Kasumi-1 (cell line): ENCODE measurements at regions not wholly inside any gene's neighbourhood (a gene's known extent, or its start where the extent isn't known, plus 50 kb on each side); places are given as distances from the start of the nearest gene placed in this dataset.
"Not testable (repeated sequence)": the region's sequence is repeated elsewhere in the genome, so short reads cannot be mapped to it uniquely, and the experiment has no call there.

ENCODE experiments used
- DNase-seq, 2 experiments: peaks; one replicate each; lab custom pipeline; 2025; lab: John Stamatoyannopoulos, UW

- no peak for DNase-seq
Measured at GRCh38 chr13:44848920-44849676, 140.2 kb downstream of the NUFIP1 start.

DNA sequence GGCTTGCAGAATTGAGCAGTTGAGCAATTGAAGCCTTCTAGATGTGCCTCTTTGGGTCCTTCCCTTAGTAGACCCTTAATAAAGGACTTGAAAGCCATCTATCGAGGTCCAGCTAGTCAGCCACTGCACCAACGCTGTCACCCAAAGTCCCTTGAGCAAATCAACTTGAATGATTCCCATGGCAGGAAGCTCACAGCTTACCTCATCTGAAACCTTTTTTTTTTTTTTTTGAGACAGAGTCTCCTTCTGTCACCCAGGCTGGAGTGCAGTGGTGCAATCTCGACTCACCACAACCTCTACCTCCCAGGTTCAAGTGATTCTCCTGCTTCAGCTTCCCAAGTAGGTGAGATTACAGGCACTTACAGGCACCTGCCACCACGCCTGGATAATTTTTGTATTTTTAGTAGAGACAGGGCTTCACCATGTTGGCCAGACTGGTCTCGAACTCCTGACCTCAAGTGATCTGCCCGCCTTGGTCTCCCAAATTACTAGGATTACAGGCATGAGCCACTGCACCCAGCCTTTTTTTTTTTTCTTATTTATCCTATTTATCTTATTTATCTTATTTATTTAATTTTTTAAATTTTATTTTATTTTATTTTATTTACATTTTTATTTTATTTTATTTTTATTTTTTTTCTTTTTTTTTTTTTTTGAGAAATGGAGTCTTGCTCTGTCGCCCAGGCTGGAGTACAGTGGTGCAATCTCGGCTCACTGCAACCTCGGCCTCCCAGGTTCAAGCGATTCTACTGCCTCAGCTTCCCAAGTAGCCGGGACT is 143.8 kb downstream of the NUFIP1 start:
- not testable (repeated sequence) for DNase-seq

DNA sequence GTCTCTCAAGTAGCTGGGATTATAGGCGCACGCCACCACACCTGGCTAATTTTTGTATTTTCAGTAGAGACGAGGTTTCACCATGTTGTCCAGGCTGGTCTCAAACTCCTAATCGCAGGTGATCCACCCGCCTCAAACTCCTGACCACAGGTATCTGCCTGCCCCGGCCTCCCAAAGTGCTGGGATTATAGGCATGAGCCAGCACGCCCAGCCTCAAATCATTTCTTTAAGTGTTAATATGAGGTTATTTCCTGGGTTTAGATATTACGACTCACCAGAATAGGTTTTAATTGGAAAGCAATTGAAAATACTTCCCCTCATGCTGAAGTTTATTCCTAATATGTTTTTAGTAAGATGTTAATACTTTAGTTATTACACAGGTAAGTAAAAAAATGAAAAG is 144.5 kb downstream of the NUFIP1 start:
- DNase-seq = no peak

GRCh38 chr13:44843403-44843802 is 145.9 kb downstream of the NUFIP1 start:
- DNase-seq = peak; percentile 6 to 24

DNA sequence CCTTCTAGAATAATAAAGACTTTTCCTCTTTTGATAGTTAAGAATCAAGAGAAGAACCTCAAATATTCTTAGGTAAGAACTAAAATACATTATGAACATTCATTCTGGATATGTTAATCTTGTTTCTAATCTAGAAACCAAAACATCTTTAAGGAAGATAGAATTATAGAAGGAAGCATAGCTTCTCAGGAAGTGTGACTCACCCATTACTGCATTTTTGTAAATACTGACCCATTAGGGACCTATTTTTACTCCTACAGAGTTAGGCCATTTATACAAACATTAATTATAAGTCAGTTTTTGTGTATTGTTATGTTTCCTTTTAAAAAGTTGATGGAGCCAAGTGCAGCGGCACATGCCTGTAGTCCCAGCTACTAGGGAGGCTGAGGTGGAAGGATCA is 147.1 kb downstream of the NUFIP1 start:
- no peak for DNase-seq

GRCh38 chr13:44840131-44840530 is 149.1 kb downstream of the NUFIP1 start:
- DNase-seq = no peak

DNA sequence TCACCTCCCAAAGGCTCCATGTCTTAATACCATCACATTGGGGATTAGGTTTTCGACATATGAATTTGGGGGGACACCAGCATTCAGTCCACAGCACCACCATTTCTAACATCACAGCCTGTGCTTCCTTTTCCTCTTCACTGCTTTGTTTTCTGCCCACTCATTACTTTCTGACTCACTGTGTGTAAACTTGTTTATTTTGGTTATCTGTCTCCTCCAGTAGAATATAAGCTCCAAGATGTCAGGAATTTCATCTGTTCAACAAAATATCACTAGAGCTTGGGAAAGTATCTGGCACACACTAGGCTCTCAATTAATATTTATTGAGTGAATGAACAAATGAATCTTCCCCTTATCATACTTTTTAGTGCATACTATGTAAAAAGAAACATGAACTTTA is 152.0 kb downstream of the NUFIP1 start:
- DNase-seq = no peak

GRCh38 chr13:44834404-44834803 is 154.9 kb downstream of the NUFIP1 start:
- DNase-seq = no peak

DNA sequence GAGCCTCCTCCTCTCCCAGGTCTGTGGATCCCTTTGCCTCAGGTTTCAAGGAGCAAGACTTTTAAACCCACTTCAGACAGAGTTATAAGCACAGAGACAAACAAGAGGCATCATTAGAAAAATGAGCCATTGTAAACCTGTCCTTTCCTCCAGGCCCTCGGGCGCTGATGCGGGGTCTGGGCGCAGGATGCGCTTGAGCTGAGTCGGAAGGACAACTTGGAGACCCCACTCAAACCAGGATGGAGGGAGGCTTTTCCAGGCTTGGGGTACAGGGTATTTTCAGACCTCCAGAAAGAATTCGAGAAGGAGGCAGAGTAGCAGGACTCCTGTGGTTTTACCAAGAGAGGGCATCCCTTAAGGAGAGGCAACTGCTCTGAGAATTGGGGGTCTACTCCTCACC is 155.6 kb downstream of the NUFIP1 start:
- no peak for DNase-seq

- DNase-seq = no peak
Measured at GRCh38 chr13:44833139-44833538, 156.1 kb downstream of the NUFIP1 start.

DNA sequence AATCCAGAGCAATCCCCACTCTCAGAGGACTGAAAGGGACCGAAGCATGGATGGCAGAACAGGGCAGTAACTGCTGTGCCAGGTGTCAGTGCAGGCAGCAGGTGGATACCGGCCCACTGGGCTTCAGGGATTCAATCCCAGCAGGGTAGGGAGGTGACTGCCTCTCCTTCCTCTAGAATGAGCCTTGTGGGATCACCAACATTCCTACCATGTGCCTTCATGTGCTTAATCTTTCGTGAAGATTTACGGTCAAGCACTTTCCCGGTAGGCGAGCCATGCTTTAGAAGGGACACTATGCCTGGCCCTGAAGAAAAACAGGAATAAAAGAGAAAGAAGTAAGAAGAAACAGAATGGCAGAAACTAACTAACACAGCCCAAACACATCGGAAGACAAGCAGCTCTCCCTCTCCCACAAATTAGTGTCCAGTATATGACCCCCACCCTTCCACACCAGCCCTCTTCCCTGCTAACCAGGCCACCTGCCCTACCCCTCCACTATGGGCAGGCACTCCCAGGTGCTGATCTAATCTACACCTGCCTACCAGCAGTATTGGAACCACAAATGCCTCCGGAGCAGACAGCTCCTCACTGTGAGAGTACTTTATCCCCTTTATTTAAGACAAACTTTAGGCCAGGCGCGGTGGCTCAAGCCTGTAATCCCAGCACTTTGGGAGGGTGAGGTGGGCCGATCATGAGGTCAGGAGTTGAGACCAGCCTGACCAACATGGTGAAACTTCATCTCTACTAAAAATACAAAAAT is 162.5 kb downstream of the NUFIP1 start:
- no peak for DNase-seq

GRCh38 chr13:44825953-44826352 is 163.3 kb downstream of the NUFIP1 start:
- DNase-seq = no peak

GRCh38 chr13:44823555-44823954 is 165.7 kb downstream of the NUFIP1 start:
- DNase-seq = not testable (repeated sequence)

DNA sequence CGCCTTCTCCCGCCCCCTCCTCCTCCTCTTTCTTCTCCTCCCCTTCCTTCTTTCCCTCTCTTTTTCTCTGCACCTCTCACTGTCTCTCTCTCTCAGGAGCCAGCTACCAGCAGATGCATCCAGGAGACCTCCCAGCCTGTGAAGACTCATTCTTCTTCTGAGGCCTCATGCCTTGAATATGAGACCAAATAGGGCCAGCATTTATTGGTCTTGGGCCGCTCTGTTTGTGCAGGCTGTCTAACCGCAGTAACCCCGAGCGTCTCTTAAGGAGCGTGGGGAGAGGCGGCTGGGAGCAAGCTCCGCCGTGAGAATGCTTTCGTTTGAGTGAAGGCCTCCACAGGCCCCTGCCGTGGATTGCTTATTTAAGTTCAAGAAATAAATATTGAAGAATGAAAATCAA is 167.0 kb downstream of the NUFIP1 start:
- DNase-seq = no peak

GRCh38 chr13:44819772-44820171 is 169.5 kb downstream of the NUFIP1 start:
- no peak for DNase-seq

DNA sequence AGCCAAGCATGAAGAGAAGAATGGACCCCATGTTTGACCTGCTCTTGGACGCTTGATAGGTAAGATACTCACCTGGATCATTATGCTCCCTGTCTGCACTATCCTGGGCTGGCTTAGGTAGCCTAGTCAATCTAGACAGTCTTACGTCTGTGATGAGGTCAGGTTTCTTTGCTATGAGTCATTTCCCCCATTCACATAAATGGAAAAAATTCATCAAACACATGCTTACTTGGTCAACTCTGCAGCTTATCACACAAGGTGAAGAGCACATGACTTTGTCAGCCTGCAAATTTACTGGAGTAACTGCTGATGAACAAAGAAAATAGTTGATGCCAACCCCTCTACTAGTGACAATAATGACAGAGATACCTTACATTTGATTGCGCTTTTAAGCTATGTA is 170.0 kb downstream of the NUFIP1 start:
- no peak for DNase-seq

GRCh38 chr13:44818428-44818827 is 170.8 kb downstream of the NUFIP1 start:
- DNase-seq = peak; percentile 47 to 63

GRCh38 chr13:44818016-44818415 is 171.3 kb downstream of the NUFIP1 start:
- DNase-seq = no peak

GRCh38 chr13:44817131-44817671 is 172.1 kb downstream of the NUFIP1 start:
- DNase-seq = no peak

DNA sequence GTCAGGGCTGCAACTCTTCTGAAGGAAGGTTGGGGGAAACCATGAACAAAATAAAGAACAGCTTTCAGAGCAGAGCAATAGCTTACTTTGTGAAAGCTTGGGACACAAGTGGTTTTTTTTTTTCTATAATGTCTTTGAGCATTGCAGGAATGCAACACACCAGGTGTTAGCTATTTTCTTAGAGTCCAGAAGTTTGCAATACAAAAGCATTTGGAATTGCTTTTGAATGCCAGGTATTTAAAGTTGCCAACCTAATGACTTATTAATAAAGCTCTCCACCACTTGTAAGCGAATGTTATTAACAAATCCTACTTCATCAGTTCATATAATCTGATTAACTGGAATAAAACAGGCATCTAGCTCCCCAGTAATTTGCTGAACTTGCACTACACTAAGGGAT is 172.6 kb downstream of the NUFIP1 start:
- no peak for DNase-seq

DNA sequence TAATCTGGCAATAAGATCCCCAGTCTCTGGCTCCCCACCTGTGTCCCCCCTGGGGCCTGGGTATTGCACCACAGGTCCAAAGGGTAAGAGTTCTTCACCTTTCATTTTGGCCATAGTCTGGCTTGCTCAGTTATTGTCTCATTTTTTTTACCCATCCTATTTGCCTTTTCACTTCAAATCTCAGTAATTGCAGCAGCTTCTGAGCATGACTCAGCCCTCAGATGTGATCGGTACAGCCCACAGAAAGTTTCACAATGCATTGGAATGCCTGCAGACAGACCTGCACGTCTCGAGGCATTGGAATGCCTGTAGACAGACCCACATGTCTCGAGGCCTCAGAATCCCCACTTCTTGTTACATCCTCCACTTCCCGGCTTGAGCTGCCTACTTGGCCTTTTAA is 173.6 kb downstream of the NUFIP1 start:
- DNase-seq = no peak

DNA sequence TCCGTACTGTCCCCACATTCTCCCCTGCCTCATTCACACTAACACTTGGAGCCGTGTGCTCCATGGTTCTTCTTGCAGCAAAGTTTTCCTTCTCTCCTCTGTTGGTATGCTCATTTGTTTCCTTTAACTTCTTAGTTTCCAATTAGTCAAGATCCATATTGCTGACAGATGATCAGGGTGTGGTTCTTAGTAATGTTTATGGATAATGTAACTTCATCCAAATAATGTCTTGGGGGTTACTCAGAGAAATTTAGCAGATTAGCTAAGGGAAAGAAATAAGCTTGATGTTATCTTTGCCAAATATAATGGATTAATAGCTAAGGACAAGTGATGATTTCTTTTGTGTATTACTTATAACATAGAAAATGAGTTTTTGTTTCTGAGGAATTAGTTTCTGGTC is 174.4 kb downstream of the NUFIP1 start:
- DNase-seq = no peak
